ENCODE measurements at regions not wholly inside any gene's neighbourhood (a gene's known extent, or its start where the extent isn't known, plus 50 kb on each side); places are given as distances from the start of the nearest gene placed in this dataset.
"Not testable (repeated sequence)": the region's sequence is repeated elsewhere in the genome, so short reads cannot be mapped to it uniquely, and the experiment has no call there.

GRCh38 chr6:170003451-170004160 is 252.2 kb downstream of the ERMARD start:
- CTCF ChIA-PET = no interaction called here

GRCh38 chr6:170003027-170003426 is 251.6 kb downstream of the ERMARD start:
- no peak overlapping the region for H3K4me3 ChIP-seq (ENCODE audit: low read depth, low read length, poor library complexity, severe bottlenecking)
- TF ChIP-seq EZH2 (IDR thresholded peaks at IDR 0.05; ENCODE audit: borderline replicate concordance, low read depth, low read length, poor library complexity, severe bottlenecking) = no peak
- TF ChIP-seq CTCF (conservative IDR thresholded peaks at IDR 0.05; ENCODE audit: low read depth, low read length) = peak; percentile 32; the same call in 1 of the 2 replicates
- H3K27ac ChIP-seq (ENCODE audit: low read depth, low read length, poor library complexity, severe bottlenecking) = no peak overlapping the region
- peaks cover 10% of the 10 kb centered on the region for H3K9me3 ChIP-seq (ENCODE audit: low read depth, low read length, poor library complexity, severe bottlenecking)
- H3K4me1 ChIP-seq (ENCODE audit: insufficient read depth, low read length, poor library complexity, severe bottlenecking) = no peaks in the 10 kb centered on the region
- no TSS peak for BruUV-seq (replicated peaks)
- no peak for DNase-seq (ENCODE audit: low spot score)
- ChIA-PET CTCF (no interaction called here), POLR2A (ENCODE audit: low non-redundant PET) (no interaction called here)
- intact Hi-C loops (cut with micrococcal nuclease; ENCODE audit: unreplicated experiment) = no loop called here
- no peaks in the 10 kb centered on the region for H3K27me3 ChIP-seq (replicated peaks; ENCODE audit: insufficient read depth, low read depth, low read length, poor library complexity)
- H3K36me3 ChIP-seq (ENCODE audit: insufficient read depth, low read length, poor library complexity, severe bottlenecking) = no peaks in the 10 kb centered on the region

More at GRCh38 chr6:170003451-170004160, 252.2 kb downstream of the ERMARD start:
- TF ChIP-seq EZH2 (IDR thresholded peaks at IDR 0.05; ENCODE audit: borderline replicate concordance, low read depth, low read length, poor library complexity, severe bottlenecking) (no peak), CTCF (conservative IDR thresholded peaks at IDR 0.05; ENCODE audit: low read depth, low read length) (no peak)
- no peaks in the 10 kb centered on the region for H3K4me1 ChIP-seq (ENCODE audit: insufficient read depth, low read length, poor library complexity, severe bottlenecking)
- no peaks in the 10 kb centered on the region for H3K27me3 ChIP-seq (replicated peaks; ENCODE audit: insufficient read depth, low read depth, low read length, poor library complexity)
- intact Hi-C loops (cut with micrococcal nuclease; ENCODE audit: unreplicated experiment) = no loop called here
- BruUV-seq (replicated peaks) = no TSS peak
- POLR2A ChIA-PET (ENCODE audit: low non-redundant PET) = no interaction called here
- H3K27ac ChIP-seq (ENCODE audit: low read depth, low read length, poor library complexity, severe bottlenecking) = no peak overlapping the region
- H3K36me3 ChIP-seq (ENCODE audit: insufficient read depth, low read length, poor library complexity, severe bottlenecking) = no peaks in the 10 kb centered on the region
- H3K9me3 ChIP-seq (ENCODE audit: low read depth, low read length, poor library complexity, severe bottlenecking) = peaks cover 10% of the 10 kb centered on the region
- no peak overlapping the region for H3K4me3 ChIP-seq (ENCODE audit: low read depth, low read length, poor library complexity, severe bottlenecking)
- no peak for DNase-seq (ENCODE audit: low spot score)

- intact Hi-C loops (cut with micrococcal nuclease; ENCODE audit: unreplicated experiment); H3K27me3 ChIP-seq (replicated peaks; ENCODE audit: insufficient read depth, low read depth, low read length, poor library complexity); CTCF ChIA-PET; H3K9me3 ChIP-seq (ENCODE audit: low read depth, low read length, poor library complexity, severe bottlenecking); H3K36me3 ChIP-seq (ENCODE audit: insufficient read depth, low read length, poor library complexity, severe bottlenecking); H3K4me1 ChIP-seq (ENCODE audit: insufficient read depth, low read length, poor library complexity, severe bottlenecking); DNase-seq (ENCODE audit: low spot score); BruUV-seq (replicated peaks); H3K27ac ChIP-seq (ENCODE audit: low read depth, low read length, poor library complexity, severe bottlenecking); POLR2A ChIA-PET (ENCODE audit: low non-redundant PET); H3K4me3 ChIP-seq (ENCODE audit: low read depth, low read length, poor library complexity, severe bottlenecking): not testable (repeated sequence)
Measured at GRCh38 chr6:170001782-170002181, 250.4 kb downstream of the ERMARD start.
